ENCODE measurements at regions not wholly inside any gene's neighbourhood (a gene's known extent, or its start where the extent isn't known, plus 50 kb on each side); places are given as distances from the start of the nearest gene placed in this dataset.

GRCh38 chr5:5781335-5781734 lies 358.9 kb downstream of the ICE1 start:
- no peaks in the 10 kb centered on the region for H3K36me3 ChIP-seq (ENCODE audit: low read depth)
- DNase-seq (no peak), ATAC-seq (no peak)
- intact Hi-C loops (cut with DNase I, micrococcal nuclease), result no loop called here
- no peaks in the 10 kb centered on the region for H3K4me1 ChIP-seq (ENCODE audit: low read depth)
- H3K4me3 ChIP-seq, result no peak overlapping the region
- no peak for TF ChIP-seq CTCF (IDR thresholded peaks at IDR 0.05)
- H3K9me3 ChIP-seq, result no peaks in the 10 kb centered on the region

- Histone ChIP-seq H3K4me1 (ENCODE audit: low read depth) (no peaks in the 10 kb centered on the region), H3K4me3 (no peak overlapping the region), H3K9me3 (no peaks in the 10 kb centered on the region), H3K36me3 (ENCODE audit: low read depth) (no peaks in the 10 kb centered on the region)
- TF ChIP-seq CTCF (IDR thresholded peaks at IDR 0.05), result no peak
- no peak for DNase-seq
- ATAC-seq, result no peak
- intact Hi-C loops (cut with DNase I, micrococcal nuclease), result no loop called here
Observed at GRCh38 chr5:5780253-5780652, 357.8 kb downstream of the ICE1 start.

- intact Hi-C loops (cut with DNase I, micrococcal nuclease), result no loop called here
- H3K36me3 ChIP-seq (ENCODE audit: low read depth), result no peaks in the 10 kb centered on the region
- DNase-seq (no peak), ATAC-seq (no peak)
- no peaks in the 10 kb centered on the region for H3K4me1 ChIP-seq (ENCODE audit: low read depth)
- no peaks in the 10 kb centered on the region for H3K9me3 ChIP-seq
- no peak overlapping the region for H3K4me3 ChIP-seq
- TF ChIP-seq CTCF (IDR thresholded peaks at IDR 0.05), result no peak
Observed at GRCh38 chr5:5777013-5777412, 354.5 kb downstream of the ICE1 start.

GRCh38 chr5:5772202-5772601 lies 349.7 kb downstream of the ICE1 start:
- intact Hi-C loops (cut with DNase I, micrococcal nuclease), result no loop called here
- ATAC-seq (no peak), DNase-seq (no peak)
- Histone ChIP-seq H3K9me3 (no peaks in the 10 kb centered on the region), H3K4me1 (ENCODE audit: low read depth) (no peaks in the 10 kb centered on the region), H3K4me3 (no peak overlapping the region), H3K36me3 (ENCODE audit: low read depth) (no peaks in the 10 kb centered on the region)
- TF ChIP-seq CTCF (IDR thresholded peaks at IDR 0.05), result no peak

- intact Hi-C loops (cut with DNase I, micrococcal nuclease), result no loop called here
Observed at GRCh38 chr5:5770825-5771224, 348.3 kb downstream of the ICE1 start.

More at GRCh38 chr5:5770825-5771224, 348.3 kb downstream of the ICE1 start:
- H3K36me3 ChIP-seq (ENCODE audit: low read depth), result no peaks in the 10 kb centered on the region
- H3K4me1 ChIP-seq (ENCODE audit: low read depth), result no peaks in the 10 kb centered on the region
- no peaks in the 10 kb centered on the region for H3K9me3 ChIP-seq
- no peak for ATAC-seq
- TF ChIP-seq CTCF (IDR thresholded peaks at IDR 0.05), result no peak
- DNase-seq, result no peak
- no peak overlapping the region for H3K4me3 ChIP-seq

Data from mucosa of descending colon (tissue), 3 donors.